Aorta (tissue), 5 donors: ENCODE measurements at regions not wholly inside any gene's neighbourhood (a gene's known extent, or its start where the extent isn't known, plus 50 kb on each side); places are given as distances from the start of the nearest gene placed in this dataset.

Source experiments
- ATAC-seq: fragments of 200-7000 bp; cut with Tn5 transposase; one replicate; pipeline ENCODE4 v1.9.1; 2022; ENCODE audit warnings: moderate library complexity; ENCODE audit not compliant: low FRiP score
- DNase-seq, 2 donors: peaks; one replicate each; pipeline ENCODE4 v3.0.0-alpha.2; 2020
- H3K27ac ChIP-seq, 2 donors: one replicate each; pipeline ENCODE4 v1.5.1; 2013; ENCODE audit warnings: low read length in 2 of 2, mild to moderate bottlenecking in 2 of 2, moderate library complexity in 2 of 2, control low read depth in 1 of 2, inconsistent platforms in 1 of 2, low read depth in 1 of 2
- H3K27me3 ChIP-seq, 2 donors: one replicate each; pipeline ENCODE4 v1.6.1; 2013; ENCODE audit warnings: control low read depth in 1 of 2, low read length in 1 of 2, mild to moderate bottlenecking in 1 of 2, moderate library complexity in 1 of 2; ENCODE audit not compliant: insufficient read depth in 2 of 2, control insufficient read depth in 1 of 2
- H3K36me3 ChIP-seq, 2 donors: one replicate each; pipeline ENCODE4 v1.6.1; 2013; ENCODE audit warnings: control low read depth in 1 of 2, low read length in 1 of 2, mild to moderate bottlenecking in 1 of 2; ENCODE audit not compliant: insufficient read depth in 2 of 2, control insufficient read depth in 1 of 2
- H3K4me1 ChIP-seq, 2 donors: one replicate each; pipeline ENCODE4 v1.6.1; 2013; ENCODE audit warnings: low read length in 2 of 2, control low read depth in 1 of 2, mild to moderate bottlenecking in 1 of 2, moderate library complexity in 1 of 2; ENCODE audit not compliant: insufficient read depth in 2 of 2, control insufficient read depth in 1 of 2
- H3K4me3 ChIP-seq, 2 donors: one replicate each; pipeline ENCODE4 v1.5.1; 2013; ENCODE audit warnings: low read length in 2 of 2, control low read depth in 1 of 2, mild to moderate bottlenecking in 1 of 2
- H3K9me3 ChIP-seq: one replicate; pipeline ENCODE4 v1.6.1; 2013; ENCODE audit warnings: mild to moderate bottlenecking, low read length; ENCODE audit not compliant: control insufficient read depth
- WGBS, 2 donors: extraction: QIAGEN DNeasy Blood & Tissue Kit; methylation state at CpG; one replicate each; pipeline ENCODE4 v1.1.7; 2013; 5-methylcytosine and 5-hydroxymethylcytosine counted together
- intact Hi-C, 2 donors: fragments of 100-400 bp; cut with DNase I; formaldehyde crosslinking; loops; one replicate each; pipeline versions ENCODE4 v1.14.2 to v1.15.0; 2022
- donor health status: healthy with polysubstance abuse.
- donor health status: Bipolar disorder and iron deficiency.
- donor health status: DM: no; HTN: no; CAD: no.
- donor health status: DM: no; HTN: no; CAD: no.
- donor health status: DM: yes; HTN: yes; CAD: no.

GRCh38 chr10:31194986-31195385 lies 124.0 kb upstream of the ZEB1 start:
- DNase-seq = no peak
- Histone ChIP-seq H3K27me3 (no peaks in the 10 kb centered on the region), H3K4me3 (no peak overlapping the region), H3K27ac (no peak overlapping the region), H3K9me3 (no peaks in the 10 kb centered on the region), H3K36me3 (no peaks in the 10 kb centered on the region), H3K4me1 (no peaks in the 10 kb centered on the region)
- 86 to 87% methylated on average over 4 of the region's 4 CpGs for WGBS, 2 donors
- intact Hi-C loops = no loop called here
- no peak for ATAC-seq

GRCh38 chr10:31197886-31198285 lies 121.1 kb upstream of the ZEB1 start:
- no peak overlapping the region for H3K4me3 ChIP-seq
- 82 to 83% methylated on average over 5 of the region's 5 CpGs for WGBS, 2 donors
- H3K4me1 ChIP-seq = no peaks in the 10 kb centered on the region
- H3K36me3 ChIP-seq = no peaks in the 10 kb centered on the region
- DNase-seq = no peak
- H3K9me3 ChIP-seq = no peaks in the 10 kb centered on the region
- no peaks in the 10 kb centered on the region for H3K27me3 ChIP-seq
- no peak overlapping the region for H3K27ac ChIP-seq
- intact Hi-C loops = no loop called here
- ATAC-seq = no peak

- ATAC-seq (no peak), DNase-seq (peak in 1 of 2 donors; percentile 54)
- Histone ChIP-seq H3K9me3 (no peaks in the 10 kb centered on the region), H3K36me3 (no peaks in the 10 kb centered on the region), H3K27ac (no peak overlapping the region), H3K4me3 (no peak overlapping the region), H3K27me3 (no peaks in the 10 kb centered on the region), H3K4me1 (peaks cover 1 to 4% of the 10 kb centered on the region in 2 donors)
- intact Hi-C loops = no loop called here
- WGBS, 2 donors = 12% methylated on average over 4 of the region's 4 CpGs
Observed at GRCh38 chr10:31204090-31204489, 114.9 kb upstream of the ZEB1 start.

- 41 to 46% methylated on average over 4 of the region's 4 CpGs for WGBS, 2 donors
- Histone ChIP-seq H3K9me3 (no peaks in the 10 kb centered on the region), H3K4me3 (no peak overlapping the region), H3K4me1 (peaks cover 1 to 4% of the 10 kb centered on the region in 2 donors), H3K27ac (no peak overlapping the region), H3K27me3 (peaks cover 0 to under 1% of the 10 kb centered on the region in 2 donors), H3K36me3 (no peaks in the 10 kb centered on the region)
- intact Hi-C loops = no loop called here
- no peak for DNase-seq
- ATAC-seq = no peak
Observed at GRCh38 chr10:31207636-31208035, 111.4 kb upstream of the ZEB1 start.

- intact Hi-C loops = no loop called here
- Histone ChIP-seq H3K9me3 (no peaks in the 10 kb centered on the region), H3K4me1 (peaks cover 0 to 1% of the 10 kb centered on the region in 2 donors), H3K36me3 (no peaks in the 10 kb centered on the region), H3K27ac (no peak overlapping the region), H3K27me3 (peaks cover 0 to 2% of the 10 kb centered on the region in 2 donors), H3K4me3 (no peak overlapping the region)
- DNase-seq (no peak), ATAC-seq (no peak)
- 77 to 79% methylated on average over 7 of the region's 7 CpGs for WGBS, 2 donors
Observed at GRCh38 chr10:31209478-31209877, 109.5 kb upstream of the ZEB1 start.

- Histone ChIP-seq H3K4me1 (peaks cover 0 to 1% of the 10 kb centered on the region in 2 donors), H3K4me3 (no peak overlapping the region), H3K9me3 (no peaks in the 10 kb centered on the region), H3K27ac (no peak overlapping the region), H3K27me3 (peaks cover 0 to 2% of the 10 kb centered on the region in 2 donors), H3K36me3 (no peaks in the 10 kb centered on the region)
- intact Hi-C loops = no loop called here
- 97 to 98% methylated on average over 7 of the region's 7 CpGs for WGBS, 2 donors
- ATAC-seq = no peak
- no peak for DNase-seq
Observed at GRCh38 chr10:31210190-31210589, 108.8 kb upstream of the ZEB1 start.

- WGBS, 2 donors = 95 to 98% methylated on average over 1 of the region's 1 CpG
- Histone ChIP-seq H3K27me3 (peaks cover 0 to 2% of the 10 kb centered on the region in 2 donors), H3K36me3 (no peaks in the 10 kb centered on the region), H3K9me3 (no peaks in the 10 kb centered on the region), H3K27ac (no peak overlapping the region), H3K4me3 (no peak overlapping the region), H3K4me1 (no peaks in the 10 kb centered on the region)
- intact Hi-C loops = no loop called here
- ATAC-seq (no peak), DNase-seq (no peak)
Observed at GRCh38 chr10:31213959-31214358, 105.1 kb upstream of the ZEB1 start.

GRCh38 chr10:31215052-31215451 lies 104.0 kb upstream of the ZEB1 start:
- 62 to 65% methylated on average over 2 of the region's 2 CpGs for WGBS, 2 donors
- intact Hi-C loops = no loop called here
- no peak for ATAC-seq
- Histone ChIP-seq H3K36me3 (no peaks in the 10 kb centered on the region), H3K4me1 (no peaks in the 10 kb centered on the region), H3K27ac (no peak overlapping the region), H3K4me3 (no peak overlapping the region), H3K9me3 (no peaks in the 10 kb centered on the region), H3K27me3 (peaks cover 0 to 2% of the 10 kb centered on the region in 2 donors)
- no peak for DNase-seq

- no peak for DNase-seq
- H3K36me3 ChIP-seq = no peaks in the 10 kb centered on the region
- 3 to 17% methylated on average over 1 of the region's 1 CpG for WGBS, 2 donors
- no peak for ATAC-seq
- intact Hi-C loops = no loop called here
- H3K27me3 ChIP-seq = no peaks in the 10 kb centered on the region
- H3K27ac ChIP-seq = no peak overlapping the region
- H3K9me3 ChIP-seq = no peaks in the 10 kb centered on the region
- no peak overlapping the region for H3K4me3 ChIP-seq
- H3K4me1 ChIP-seq = no peaks in the 10 kb centered on the region
Observed at GRCh38 chr10:31219306-31219705, 99.7 kb upstream of the ZEB1 start.
